ENCODE measurements at regions not wholly inside any gene's neighbourhood (a gene's known extent, or its start where the extent isn't known, plus 50 kb on each side); places are given as distances from the start of the nearest gene placed in this dataset.

- TF ChIP-seq CTCF (conservative IDR thresholded peaks at IDR 0.05): no peak
- TF ChIP-seq EZH2 (IDR thresholded peaks at IDR 0.05; ENCODE audit: low read depth): no peak
These were observed 226.3 kb upstream of the SPOPL start for GRCh38 chr2:138275292-138275690.
